Upper lobe of left lung (tissue), 6 donors: ENCODE measurements at regions not wholly inside any gene's neighbourhood (a gene's known extent, or its start where the extent isn't known, plus 50 kb on each side); places are given as distances from the start of the nearest gene placed in this dataset.
"Not testable (repeated sequence)": the region's sequence is repeated elsewhere in the genome, so short reads cannot be mapped to it uniquely, and the experiment has no call there.

Experiments
- ATAC-seq, 2 donors: fragments of 200-7000 bp; cut with Tn5 transposase; one replicate each; pipeline ENCODE4 v1.9.1; 2022; ENCODE audit warnings: mild to moderate bottlenecking in 2 of 2, moderate library complexity in 2 of 2; ENCODE audit not compliant: low FRiP score in 2 of 2
- DNase-seq, 2 donors: peaks; one replicate each; pipeline ENCODE4 v3.0.0-alpha.2; 2019 to 2020
- H3K27ac ChIP-seq, 4 donors: fragments of 200-600 bp; sonication (generic); one replicate each; pipeline ENCODE4 v1.5.1; 2016 to 2019
- H3K27me3 ChIP-seq, 4 donors: fragments of 200-600 bp; sonication (generic); one replicate each; pipeline ENCODE4 v1.5.1; 2017 to 2019
- H3K36me3 ChIP-seq, 4 donors: fragments of 200-600 bp; sonication (generic); one replicate each; pipeline ENCODE4 v1.5.1; 2016 to 2019
- H3K4me1 ChIP-seq, 4 donors: fragments of 200-600 bp; sonication (generic); one replicate each; pipeline ENCODE4 v1.5.1; 2018 to 2019
- H3K4me3 ChIP-seq, 4 donors: fragments of 200-600 bp; sonication (generic); one replicate each; pipeline ENCODE4 v1.5.1; 2017 to 2019; ENCODE audit warnings: mild to moderate bottlenecking in 2 of 4, moderate library complexity in 1 of 4
- H3K9me3 ChIP-seq, 4 donors: fragments of 200-600 bp; sonication (generic); one replicate each; pipeline ENCODE4 v1.5.1; 2018 to 2019
- CTCF ChIP-seq, 6 experiments: fragments of 450-650 bp in 4 of 6; fragments of 200-600 bp in 2 of 6; sonication (generic) in 2 of 6; IDR thresholded peaks; one replicate each; pipeline ENCODE4 v1.5.1; 2016 to 2019; ENCODE audit warnings: antibody characterized with exemption in 6 of 6
- EP300 ChIP-seq, 4 donors: sonication (generic); formaldehyde crosslinking; IDR thresholded peaks; one replicate each; pipeline ENCODE4 v1.5.1; 2017; ENCODE audit warnings: antibody characterized with exemption in 4 of 4, control low read depth in 2 of 4
- POLR2A ChIP-seq, 4 donors: fragments of 450-650 bp; IDR thresholded peaks; one replicate each; pipeline ENCODE4 v1.5.1; 2016 to 2017; ENCODE audit warnings: antibody characterized with exemption in 4 of 4, mild to moderate bottlenecking in 2 of 4
- POLR2AphosphoS5 ChIP-seq, 2 donors: sonication (generic); formaldehyde crosslinking; IDR thresholded peaks; one replicate each; pipeline ENCODE4 v1.5.1; 2017; ENCODE audit warnings: antibody characterized with exemption in 2 of 2
- WGBS, 2 donors: methylation state at CpG; one replicate each; pipeline ENCODE4 v1.1.5; 2017 to 2018; 5-methylcytosine and 5-hydroxymethylcytosine counted together
- donor health status: DM: no; HTN: no; CAD: no; lungs with moderate emphysema.
- donor health status: DM: no; HTN: yes; CAD: no; lungs with severe emphysema.

GRCh38 chr6:102942206-102942605 is 1548.7 kb downstream of the GRIK2 start:
- H3K4me1 ChIP-seq = no peaks in the 10 kb centered on the region
- no peak overlapping the region for H3K4me3 ChIP-seq
- no peaks in the 10 kb centered on the region for H3K27me3 ChIP-seq
- no peak for TF ChIP-seq POLR2AphosphoS5 (IDR thresholded peaks at IDR 0.05)
- TF ChIP-seq CTCF (IDR thresholded peaks at IDR 0.05) = no peak
- TF ChIP-seq POLR2A (IDR thresholded peaks at IDR 0.05) = no peak
- no peak for TF ChIP-seq EP300 (IDR thresholded peaks at IDR 0.05)
- no peaks in the 10 kb centered on the region for H3K36me3 ChIP-seq
- H3K9me3 ChIP-seq = no peaks in the 10 kb centered on the region
- H3K27ac ChIP-seq = no peak overlapping the region
- no peak for ATAC-seq
- DNase-seq = no peak

- 73 to 76% methylated on average over 3 of the region's 3 CpGs for WGBS, 2 donors
- Histone ChIP-seq H3K9me3 (no peaks in the 10 kb centered on the region), H3K27ac (no peak overlapping the region), H3K36me3 (no peaks in the 10 kb centered on the region), H3K4me1 (no peaks in the 10 kb centered on the region), H3K27me3 (no peaks in the 10 kb centered on the region), H3K4me3 (no peak overlapping the region)
- no peak for TF ChIP-seq POLR2AphosphoS5 (IDR thresholded peaks at IDR 0.05)
- TF ChIP-seq CTCF (IDR thresholded peaks at IDR 0.05) = no peak
- TF ChIP-seq POLR2A (IDR thresholded peaks at IDR 0.05) = no peak
- no peak for TF ChIP-seq EP300 (IDR thresholded peaks at IDR 0.05)
- DNase-seq (no peak), ATAC-seq (no peak)
Measured at GRCh38 chr6:102936959-102937358, 1543.5 kb downstream of the GRIK2 start.

GRCh38 chr6:102928109-102928508 is 1534.6 kb downstream of the GRIK2 start:
- Histone ChIP-seq H3K36me3 (no peaks in the 10 kb centered on the region), H3K9me3 (no peaks in the 10 kb centered on the region), H3K27me3 (no peaks in the 10 kb centered on the region), H3K27ac (no peak overlapping the region), H3K4me3 (no peak overlapping the region), H3K4me1 (no peaks in the 10 kb centered on the region)
- TF ChIP-seq POLR2AphosphoS5 (IDR thresholded peaks at IDR 0.05) (no peak), CTCF (IDR thresholded peaks at IDR 0.05) (no peak), POLR2A (IDR thresholded peaks at IDR 0.05) (no peak), EP300 (IDR thresholded peaks at IDR 0.05) (no peak)
- no peak for DNase-seq
- WGBS, 2 donors = 81 to 88% methylated on average over 3 of the region's 3 CpGs
- ATAC-seq = peak in 1 of 2 donors; percentile 59

GRCh38 chr6:102918161-102918560 is 1524.7 kb downstream of the GRIK2 start:
- ATAC-seq = no peak
- Histone ChIP-seq H3K4me3 (no peak overlapping the region), H3K36me3 (no peaks in the 10 kb centered on the region), H3K9me3 (no peaks in the 10 kb centered on the region), H3K4me1 (no peaks in the 10 kb centered on the region), H3K27ac (no peak overlapping the region), H3K27me3 (no peaks in the 10 kb centered on the region)
- DNase-seq = no peak
- 59 to 62% methylated on average over 6 of the region's 6 CpGs for WGBS, 2 donors
- TF ChIP-seq EP300 (IDR thresholded peaks at IDR 0.05) (no peak), CTCF (IDR thresholded peaks at IDR 0.05) (no peak), POLR2A (IDR thresholded peaks at IDR 0.05) (no peak), POLR2AphosphoS5 (IDR thresholded peaks at IDR 0.05) (no peak)

- TF ChIP-seq POLR2A (IDR thresholded peaks at IDR 0.05) (no peak), POLR2AphosphoS5 (IDR thresholded peaks at IDR 0.05) (no peak), CTCF (IDR thresholded peaks at IDR 0.05) (no peak), EP300 (IDR thresholded peaks at IDR 0.05) (no peak)
- H3K27ac ChIP-seq = no peak overlapping the region
- no peaks in the 10 kb centered on the region for H3K4me1 ChIP-seq
- H3K36me3 ChIP-seq = no peaks in the 10 kb centered on the region
- DNase-seq (no peak), ATAC-seq (no peak)
- H3K4me3 ChIP-seq = no peak overlapping the region
- H3K27me3 ChIP-seq = no peaks in the 10 kb centered on the region
- peaks cover 0 to 3% (median 0%) of the 10 kb centered on the region in 4 donors for H3K9me3 ChIP-seq
Measured at GRCh38 chr6:102911571-102911970, 1518.1 kb downstream of the GRIK2 start.

- not testable (repeated sequence) for H3K9me3 ChIP-seq, H3K36me3 ChIP-seq, H3K4me3 ChIP-seq, H3K27me3 ChIP-seq, H3K4me1 ChIP-seq, ATAC-seq, H3K27ac ChIP-seq
- WGBS, 2 donors = 96 to 97% methylated on average over 9 to 18 of the region's 38 CpGs
- peak in 1 of 2 donors; percentile 64 for DNase-seq
Measured at GRCh38 chr6:102910701-102911139, 1517.2 kb downstream of the GRIK2 start.
